IMR-90 (cell line): ENCODE measurements at regions not wholly inside any gene's neighbourhood (a gene's known extent, or its start where the extent isn't known, plus 50 kb on each side); places are given as distances from the start of the nearest gene placed in this dataset.

ENCODE experiments used
- ATAC-seq: fragments of 200-7000 bp; cut with Tn5 transposase; 2 replicates; pipeline ENCODE4 v1.9.1; 2020; ENCODE audit warnings: low read depth, mild to moderate bottlenecking, moderate library complexity
- BruUV-seq: library from RNA; stranded (reverse); fragments of 400-500 nt; replicated peaks from 2 replicates; lab custom pipeline; 2021; lab: Mats Ljungman, UMichigan
- CTCF ChIA-PET: fragments of 300-600 bp; formaldehyde crosslinking; extraction: SDS; loops from one replicate; lab custom pipeline; 2021; ENCODE audit warnings: antibody characterized with exemption; lab: Yijun Ruan, JAX
- POLR2A ChIA-PET: fragments of 300-600 bp; sonication (Branson Sonifier 250); formaldehyde crosslinking; loops from one replicate; lab custom pipeline; 2022; ENCODE audit warnings: antibody characterized with exemption; ENCODE audit not compliant: unreplicated experiment; lab: Charles Lee
- DNase-seq: peaks from one replicate; pipeline ENCODE4 v3.0.0; 2013
- H2AFZ ChIP-seq: replicated peaks from 2 replicates; pipeline ENCODE3; 2013; ENCODE audit warnings: low read length, mild to moderate bottlenecking; ENCODE audit not compliant: poor library complexity
- H2AK5ac ChIP-seq: 2 replicates; pipeline ENCODE4 v1.6.1; 2013; ENCODE audit warnings: low read depth, low read length, inconsistent platforms
- H2AK9ac ChIP-seq: replicated peaks from 2 replicates; pipeline ENCODE3; 2013; ENCODE audit warnings: mild to moderate bottlenecking, low read depth, low read length, moderate library complexity; ENCODE audit not compliant: poor library complexity
- H2BK120ac ChIP-seq: 2 replicates; pipeline ENCODE4 v1.6.1; 2013; ENCODE audit warnings: low read depth, low read length, inconsistent platforms
- H2BK15ac ChIP-seq: 3 replicates; pipeline ENCODE4 v1.6.1; 2013; ENCODE audit warnings: low read depth, low read length, inconsistent platforms
- H2BK20ac ChIP-seq: 2 replicates; pipeline ENCODE4 v1.6.1; 2013; ENCODE audit warnings: low read depth, mild to moderate bottlenecking, inconsistent platforms, low read length, moderate library complexity
- H2BK5ac ChIP-seq: 2 replicates; pipeline ENCODE4 v1.6.1; 2013; ENCODE audit warnings: mild to moderate bottlenecking, low read depth, low read length, inconsistent platforms; ENCODE audit not compliant: poor library complexity, severe bottlenecking
- H3K14ac ChIP-seq: replicated peaks from 2 replicates; pipeline ENCODE4 v1.6.1; 2013; ENCODE audit warnings: low read depth, low read length, inconsistent platforms
- H3K18ac ChIP-seq: 2 replicates; pipeline ENCODE4 v1.6.1; 2013; ENCODE audit warnings: low read depth, low read length, control low read depth
- H3K23ac ChIP-seq: 2 replicates; pipeline ENCODE4 v1.6.1; 2013; ENCODE audit warnings: low read depth, low read length, inconsistent platforms
- H3K27ac ChIP-seq: 2 replicates; pipeline ENCODE4 v1.5.1; 2013; ENCODE audit warnings: mild to moderate bottlenecking, control low read depth, low read length; ENCODE audit not compliant: insufficient read depth
- H3K27me3 ChIP-seq: 2 replicates; pipeline ENCODE4 v1.6.1; 2013; ENCODE audit warnings: low read length; ENCODE audit not compliant: control insufficient read depth, insufficient read depth
- H3K36me3 ChIP-seq: 2 replicates; pipeline ENCODE4 v1.6.1; 2013; ENCODE audit warnings: low read length, mixed read lengths; ENCODE audit not compliant: control insufficient read depth, insufficient read depth
- H3K4ac ChIP-seq: 2 replicates; pipeline ENCODE4 v1.6.1; 2013; ENCODE audit warnings: low read depth, low read length, inconsistent platforms
- H3K4me1 ChIP-seq: 2 replicates; pipeline ENCODE4 v1.6.1; 2013; ENCODE audit warnings: low read length, mixed read lengths; ENCODE audit not compliant: control insufficient read depth, insufficient read depth
- H3K4me2 ChIP-seq: 2 replicates; pipeline ENCODE4 v1.6.1; 2013; ENCODE audit warnings: low read depth, mild to moderate bottlenecking, control low read depth, low read length, moderate library complexity
- H3K4me3 ChIP-seq: 2 replicates; pipeline ENCODE4 v1.5.1; 2013; ENCODE audit warnings: low read depth, mild to moderate bottlenecking, control low read depth, low read length, moderate library complexity; ENCODE audit not compliant: insufficient read depth
- H3K56ac ChIP-seq: 2 replicates; pipeline ENCODE4 v1.6.1; 2013; ENCODE audit warnings: low read length, inconsistent platforms; ENCODE audit not compliant: insufficient read depth; ENCODE audit errors: extremely low read depth
- H3K79me1 ChIP-seq, 2 experiments: 2 replicates each; pipeline ENCODE4 v1.6.1; 2013; ENCODE audit warnings: low read length in 2 of 2, inconsistent platforms in 1 of 2, low read depth in 1 of 2
- H3K9ac ChIP-seq: 2 replicates; pipeline ENCODE4 v1.6.1; 2013; ENCODE audit warnings: low read depth, low read length, control low read depth
- H3K9me1 ChIP-seq: 2 replicates; pipeline ENCODE4 v1.6.1; 2013; ENCODE audit warnings: low read length, inconsistent platforms; ENCODE audit not compliant: insufficient read depth
- H3K9me3 ChIP-seq: 2 replicates; pipeline ENCODE4 v1.6.1; 2013; ENCODE audit warnings: low read length; ENCODE audit not compliant: control insufficient read depth, insufficient read depth
- H4K20me1 ChIP-seq: 2 replicates; pipeline ENCODE4 v1.6.1; 2013; ENCODE audit warnings: low read length, inconsistent platforms; ENCODE audit not compliant: insufficient read depth
- H4K5ac ChIP-seq: 2 replicates; pipeline ENCODE4 v1.6.1; 2013; ENCODE audit warnings: mild to moderate bottlenecking, low read depth, low read length, control low read depth
- H4K8ac ChIP-seq, 2 experiments: 2 replicates each; pipeline ENCODE4 v1.6.1; 2013; ENCODE audit warnings: low read depth in 2 of 2, low read length in 2 of 2, control low read depth in 1 of 2, inconsistent platforms in 1 of 2
- H4K91ac ChIP-seq: 2 replicates; pipeline ENCODE4 v1.6.1; 2013; ENCODE audit warnings: low read depth, low read length, inconsistent platforms; ENCODE audit not compliant: insufficient read depth
- BHLHE40 ChIP-seq: fragments of 150-350 bp; IDR thresholded peaks from 2 replicates; pipeline ENCODE4 v1.6.1; 2016; ENCODE audit warnings: mild to moderate bottlenecking, low read depth, low read length
- CEBPB ChIP-seq: IDR thresholded peaks from 2 replicates; pipeline ENCODE4 v1.6.1; 2012; ENCODE audit warnings: low read depth, low read length, improper control_type of control experiment
- CHD1 ChIP-seq: IDR thresholded peaks from 2 replicates; pipeline ENCODE4 v1.6.1; 2012; ENCODE audit warnings: low read depth, low read length, improper control_type of control experiment
- ELK1 ChIP-seq: fragments of 150-350 bp; IDR thresholded peaks from 2 replicates; pipeline ENCODE4 v1.6.1; 2016; ENCODE audit warnings: low read depth, mild to moderate bottlenecking, low read length, moderate library complexity, borderline replicate concordance
- FOS ChIP-seq: fragments of 150-350 bp; IDR thresholded peaks from 2 replicates; pipeline ENCODE4 v1.6.1; 2016; ENCODE audit warnings: low read depth, low read length
- MAZ ChIP-seq: IDR thresholded peaks from 2 replicates; pipeline ENCODE4 v1.6.1; 2012; ENCODE audit warnings: low read depth, mild to moderate bottlenecking, low read length, improper control_type of control experiment, moderate library complexity, borderline replicate concordance
- MXI1 ChIP-seq: IDR thresholded peaks from 2 replicates; pipeline ENCODE4 v1.6.1; 2012; ENCODE audit warnings: low read depth, mild to moderate bottlenecking, low read length, moderate library complexity, borderline replicate concordance
- NFE2L2 ChIP-seq: fragments of 150-350 bp; IDR thresholded peaks from 2 replicates; pipeline ENCODE4 v1.6.1; 2016; ENCODE audit warnings: low read depth, mild to moderate bottlenecking, low read length
- POLR2A ChIP-seq: IDR thresholded peaks from 2 replicates; pipeline ENCODE4 v1.6.1; 2012; ENCODE audit warnings: mild to moderate bottlenecking, low read depth, low read length
- RAD21 ChIP-seq: IDR thresholded peaks from 2 replicates; pipeline ENCODE4 v1.6.1; 2012; ENCODE audit warnings: low read length, improper control_type of control experiment
- RCOR1 ChIP-seq: IDR thresholded peaks from 2 replicates; pipeline ENCODE4 v1.6.1; 2012; ENCODE audit warnings: mild to moderate bottlenecking, low read length, improper control_type of control experiment; ENCODE audit not compliant: insufficient replicate concordance
- RFX5 ChIP-seq: IDR thresholded peaks from 2 replicates; pipeline ENCODE4 v1.8.0; 2012; ENCODE audit warnings: low read depth, mild to moderate bottlenecking, low read length, moderate library complexity
- SMC3 ChIP-seq: fragments of 150-350 bp; IDR thresholded peaks from 2 replicates; pipeline ENCODE4 v1.6.1; 2016; ENCODE audit warnings: low read depth, mild to moderate bottlenecking, antibody characterized with exemption, low read length, moderate library complexity
- USF2 ChIP-seq: fragments of 150-350 bp; IDR thresholded peaks from 2 replicates; pipeline ENCODE4 v1.6.1; 2017; ENCODE audit warnings: mild to moderate bottlenecking, antibody characterized with exemption, low read length, low read depth
- WGBS, 2 experiments: methylation state at CpG; one replicate each; pipeline versions ENCODE4 v1.1.5 to v1.1.7; 2013; ENCODE audit warnings: missing lambda C conversion rate in 2 of 2; ENCODE audit not compliant: insufficient read length in 1 of 2; ENCODE audit errors: extremely low coverage in 2 of 2; 5-methylcytosine and 5-hydroxymethylcytosine counted together
- dilution Hi-C: fragments of 300-500 bp; cut with HindIII; formaldehyde crosslinking; loops from one replicate; pipeline ENCODE4 v1.14.3; 2018; ENCODE audit warnings: low sequenced_read_pairs; ENCODE audit not compliant: unreplicated experiment
- in situ Hi-C: fragments of 300-500 bp; cut with MboI; formaldehyde crosslinking; loops from 3 replicates; pipeline ENCODE4 v1.14.3; 2019; ENCODE audit warnings: low sequenced_read_pairs, inconsistent platforms, mixed read lengths
- intact Hi-C: fragments of 100-400 bp; cut with micrococcal nuclease; formaldehyde crosslinking; loops from 2 replicates; pipeline ENCODE4 v1.10.0; 2022
- TF ChIP-seq, protein P1 (sequence below): conservative IDR thresholded peaks from 2 replicates; pipeline ENCODE4 v1.5.1; 2012; ENCODE audit warnings: mild to moderate bottlenecking, low read depth, low read length, improper control_type of control experiment

DNA sequence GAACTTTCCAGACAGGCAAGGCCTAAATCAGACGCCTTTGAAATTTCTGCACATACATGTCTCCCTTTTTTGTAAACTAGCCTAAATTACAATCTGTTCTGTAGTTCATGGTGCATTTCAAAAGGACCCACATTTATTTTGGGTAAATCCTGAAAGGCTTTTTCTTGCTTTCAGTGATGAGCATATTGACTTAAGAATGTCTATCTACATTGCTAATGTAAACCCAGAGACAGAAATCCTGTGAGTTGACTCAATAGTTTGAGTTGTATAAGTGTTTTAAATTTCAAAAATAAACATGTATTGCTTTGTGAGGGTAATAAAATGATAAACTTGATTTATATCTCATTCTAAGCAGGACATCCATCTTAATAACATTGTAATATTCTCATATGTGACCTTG is 977.0 kb upstream of the NR2F2 start:
- Histone ChIP-seq H4K20me1 (no peaks in the 10 kb centered on the region), H2AFZ (no peak overlapping the region), H3K56ac (no peak overlapping the region), H3K27ac (no peak overlapping the region), H3K18ac (no peak overlapping the region), H3K79me1 (no peaks in the 10 kb centered on the region), H3K4me3 (no peak overlapping the region), H2BK15ac (no peak overlapping the region), H3K4ac (no peak overlapping the region), H3K14ac (no peak overlapping the region), H3K36me3 (no peaks in the 10 kb centered on the region), H4K5ac (no peak overlapping the region), H3K9me3 (no peaks in the 10 kb centered on the region), H3K27me3 (no peaks in the 10 kb centered on the region), H2AK5ac (no peak overlapping the region), H4K91ac (no peak overlapping the region), H2BK20ac (no peak overlapping the region), H4K8ac (no peak overlapping the region), H3K9ac (no peak overlapping the region), H2BK120ac (no peak overlapping the region), H3K4me2 (no peak overlapping the region), H3K4me1 (no peaks in the 10 kb centered on the region), H3K23ac (no peak overlapping the region), H3K9me1 (no peaks in the 10 kb centered on the region), H2AK9ac (no peak overlapping the region), H2BK5ac (no peak overlapping the region)
- ChIA-PET POLR2A (no interaction called here), CTCF (no interaction called here)
- no CpG with 5 or more reads among the region's 1 CpG for WGBS, 2 experiments
- BruUV-seq = no TSS peak
- in situ Hi-C loops (no loop called here), dilution Hi-C loops (no loop called here), intact Hi-C loops (no loop called here)
- TF ChIP-seq NFE2L2 (no peak), CHD1 (no peak), BHLHE40 (no peak), MAZ (no peak), USF2 (no peak), RCOR1 (no peak), RAD21 (no peak), POLR2A (no peak), ELK1 (no peak), MXI1 (no peak), SMC3 (no peak), CEBPB (no peak), RFX5 (no peak), FOS (no peak)
- TF ChIP-seq, protein P1, sequence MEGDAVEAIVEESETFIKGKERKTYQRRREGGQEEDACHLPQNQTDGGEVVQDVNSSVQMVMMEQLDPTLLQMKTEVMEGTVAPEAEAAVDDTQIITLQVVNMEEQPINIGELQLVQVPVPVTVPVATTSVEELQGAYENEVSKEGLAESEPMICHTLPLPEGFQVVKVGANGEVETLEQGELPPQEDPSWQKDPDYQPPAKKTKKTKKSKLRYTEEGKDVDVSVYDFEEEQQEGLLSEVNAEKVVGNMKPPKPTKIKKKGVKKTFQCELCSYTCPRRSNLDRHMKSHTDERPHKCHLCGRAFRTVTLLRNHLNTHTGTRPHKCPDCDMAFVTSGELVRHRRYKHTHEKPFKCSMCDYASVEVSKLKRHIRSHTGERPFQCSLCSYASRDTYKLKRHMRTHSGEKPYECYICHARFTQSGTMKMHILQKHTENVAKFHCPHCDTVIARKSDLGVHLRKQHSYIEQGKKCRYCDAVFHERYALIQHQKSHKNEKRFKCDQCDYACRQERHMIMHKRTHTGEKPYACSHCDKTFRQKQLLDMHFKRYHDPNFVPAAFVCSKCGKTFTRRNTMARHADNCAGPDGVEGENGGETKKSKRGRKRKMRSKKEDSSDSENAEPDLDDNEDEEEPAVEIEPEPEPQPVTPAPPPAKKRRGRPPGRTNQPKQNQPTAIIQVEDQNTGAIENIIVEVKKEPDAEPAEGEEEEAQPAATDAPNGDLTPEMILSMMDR = no peak
- no peak for ATAC-seq
- DNase-seq = no peak
